GM12878 (cell line): ENCODE measurements at regions not wholly inside any gene's neighbourhood (a gene's known extent, or its start where the extent isn't known, plus 50 kb on each side); places are given as distances from the start of the nearest gene placed in this dataset.

Source experiments
- ATAC-seq: fragments of 200-7000 bp; cut with Tn5 transposase; 3 replicates; pipeline ENCODE4 v1.9.1; 2020; ENCODE audit warnings: mild to moderate bottlenecking, moderate library complexity
- BruUV-seq: library from RNA; stranded (reverse); fragments of 400-500 nt; replicated peaks from 2 replicates; lab custom pipeline; 2021; lab: Mats Ljungman, UMichigan
- CTCF ChIA-PET: fragments of 300-600 bp; sonication (Branson Sonifier 250); formaldehyde crosslinking; extraction: SDS; loops from one replicate; lab custom pipeline; 2021; ENCODE audit warnings: inconsistent platforms; lab: Yijun Ruan, JAX
- POLR2A ChIA-PET: fragments of 350-600 bp; formaldehyde crosslinking; extraction: SDS; loops from one replicate; lab custom pipeline; 2021; ENCODE audit warnings: inconsistent platforms; lab: Charles Lee
- RAD21 ChIA-PET: fragments of 300-600 bp; sonication (Branson Sonifier 250); formaldehyde crosslinking; loops from one replicate; lab custom pipeline; 2023; ENCODE audit warnings: antibody characterized with exemption; ENCODE audit not compliant: unreplicated experiment; lab: Charles Lee
- SMC1A ChIA-PET: fragments of 300-600 bp; sonication (Branson Sonifier 250); formaldehyde crosslinking; loops from one replicate; lab custom pipeline; 2023; ENCODE audit not compliant: unreplicated experiment, uncharacterized antibody; lab: Charles Lee
- DNase-seq: peaks from one replicate; pipeline ENCODE4 v3.0.0-alpha.2; 2011; ENCODE audit warnings: low read depth, low spot score
- FAIRE-seq: peaks from 3 replicates; lab custom pipeline; 2011; peaks lifted over from hg19 to GRCh38; lab: Jason Lieb, UNC
- H2AFZ ChIP-seq: 2 replicates; pipeline ENCODE4 v1.6.0; 2011; ENCODE audit warnings: low read depth, low read length, control low read depth; ENCODE audit not compliant: control insufficient read depth
- H3K27ac ChIP-seq: 2 replicates; pipeline ENCODE4 v1.5.1; 2011; ENCODE audit warnings: control low read depth; ENCODE audit not compliant: control insufficient read depth, insufficient read depth
- H3K27me3 ChIP-seq, 2 experiments: replicated peaks in 1 of 2; 2 replicates each; pipeline versions ENCODE4 v1.6.0 to v1.6.1; 2011; ENCODE audit warnings: low read length in 1 of 2; ENCODE audit not compliant: control insufficient read depth in 2 of 2, insufficient read depth in 2 of 2
- H3K36me3 ChIP-seq, 2 experiments: 2 replicates each; pipeline ENCODE4 v1.5.1; 2011; ENCODE audit warnings: low read length in 1 of 2; ENCODE audit not compliant: control insufficient read depth in 2 of 2, insufficient read depth in 2 of 2
- H3K4me1 ChIP-seq: 2 replicates; pipeline ENCODE4 v1.6.1; 2011; ENCODE audit warnings: mild to moderate bottlenecking, low read length, moderate library complexity, mixed read lengths; ENCODE audit not compliant: control insufficient read depth, insufficient read depth
- H3K4me2 ChIP-seq: 2 replicates; pipeline ENCODE4 v1.6.0; 2011; ENCODE audit warnings: control low read depth; ENCODE audit not compliant: control insufficient read depth, insufficient read depth
- H3K4me3 ChIP-seq: fragments of 200-600 bp; sonication (generic); 2 replicates; pipeline ENCODE4 v1.5.1; 2016
- H3K79me2 ChIP-seq: 2 replicates; pipeline ENCODE4 v1.6.0; 2011; ENCODE audit warnings: low read length; ENCODE audit not compliant: control insufficient read depth, insufficient read depth
- H3K9ac ChIP-seq: 2 replicates; pipeline ENCODE4 v1.8.0; 2011; ENCODE audit warnings: low read length, control low read depth, mixed read lengths; ENCODE audit not compliant: control insufficient read depth, insufficient read depth
- H3K9me3 ChIP-seq: replicated peaks from 3 replicates; pipeline ENCODE4 v1.5.1; 2011; ENCODE audit warnings: mild to moderate bottlenecking, low read length; ENCODE audit not compliant: control insufficient read depth, insufficient read depth
- H4K20me1 ChIP-seq: 2 replicates; pipeline ENCODE4 v1.6.0; 2011; ENCODE audit not compliant: control insufficient read depth, insufficient read depth
- CHD1 ChIP-seq: IDR thresholded peaks from 2 replicates; pipeline ENCODE4 v1.6.1; 2012; ENCODE audit warnings: low read depth, low read length, improper control_type of control experiment
- HDGF ChIP-seq: fragments of 450-650 bp; IDR thresholded peaks from 2 replicates; pipeline ENCODE4 v1.6.1; 2016; ENCODE audit warnings: antibody characterized with exemption
- LARP7 ChIP-seq: fragments of 450-650 bp; IDR thresholded peaks from 2 replicates; pipeline ENCODE4 v1.6.1; 2017; ENCODE audit warnings: mild to moderate bottlenecking
- PRDM15 ChIP-seq: fragments of 450-650 bp; formaldehyde crosslinking; IDR thresholded peaks from 2 replicates; pipeline ENCODE4 v1.4.0; 2020; ENCODE audit warnings: mild to moderate bottlenecking, moderate library complexity
- RELB ChIP-seq: fragments of 450-650 bp; IDR thresholded peaks from 2 replicates; pipeline ENCODE4 v1.6.1; 2017; ENCODE audit warnings: low read depth, mild to moderate bottlenecking, moderate library complexity
- TBL1XR1 ChIP-seq: IDR thresholded peaks from 2 replicates; pipeline ENCODE4 v1.6.1; 2012; ENCODE audit warnings: low read depth, low read length, improper control_type of control experiment
- ZBTB11 ChIP-seq: fragments of 450-650 bp; formaldehyde crosslinking; IDR thresholded peaks from 2 replicates; pipeline ENCODE4 v1.5.0; 2022; ENCODE audit warnings: mild to moderate bottlenecking, missing genetic modification characterization
- ZNF592 ChIP-seq: fragments of 450-650 bp; IDR thresholded peaks from 2 replicates; pipeline ENCODE4 v1.6.1; 2017; ENCODE audit warnings: mild to moderate bottlenecking, moderate library complexity
- ZSCAN29 ChIP-seq: fragments of 450-650 bp; IDR thresholded peaks from 2 replicates; pipeline ENCODE4 v1.6.1; 2017; ENCODE audit warnings: mild to moderate bottlenecking, moderate library complexity
- WGBS: methylation state at CpG from one replicate; pipeline ENCODE4 v1.1.6; 2016; ENCODE audit warnings: low lambda C conversion rate; ENCODE audit not compliant: insufficient replicate concordance, insufficient coverage; ENCODE audit errors: missing lambda C conversion rate; 5-methylcytosine and 5-hydroxymethylcytosine counted together
- in situ Hi-C: fragments of 300-500 bp; cut with MboI; formaldehyde crosslinking; loops from 9 replicates; pipeline ENCODE4 v1.14.3; 2018; ENCODE audit warnings: mixed read lengths
- intact Hi-C: fragments of 100-400 bp; cut with micrococcal nuclease; formaldehyde crosslinking; loops from one replicate; pipeline ENCODE4 v1.14.2; 2022; ENCODE audit not compliant: unreplicated experiment

- RAD21 ChIA-PET, result interaction anchor here (0.6 to 1.2 kb wide), 2 partner anchors 9 to 607 kb away, joined by 3 read pairs; no protein-coding TSS in a partner anchor
- no peak overlapping the region for H3K27ac ChIP-seq
- WGBS, result 0% methylated on average over 1 of the region's 1 CpG
- BruUV-seq, result no TSS peak
- H3K4me1 ChIP-seq, result no peaks in the 10 kb centered on the region
- POLR2A ChIA-PET, result no interaction called here
- FAIRE-seq (no peak), ATAC-seq (no peak), DNase-seq (no peak)
- no peak overlapping the region for H3K4me3 ChIP-seq
- H3K36me3 ChIP-seq, result no peaks in the 10 kb centered on the region
- no peaks in the 10 kb centered on the region for H4K20me1 ChIP-seq
- CTCF ChIA-PET, result interaction anchor here (1.3 kb wide), 1 partner anchor 9 kb away, joined by 3 read pairs; no protein-coding TSS in a partner anchor
- intact Hi-C loops, result no loop called here
- no peaks in the 10 kb centered on the region for H3K79me2 ChIP-seq
- H3K9ac ChIP-seq, result no peak overlapping the region
- in situ Hi-C loops, result no loop called here
- H3K9me3 ChIP-seq, result no peaks in the 10 kb centered on the region
- H3K4me2 ChIP-seq, result no peak overlapping the region
- SMC1A ChIA-PET, result interaction anchor here (0.7 to 2.2 kb wide), 2 partner anchors 96 to 123 kb away, joined by 3 to 4 read pairs; no protein-coding TSS in a partner anchor
- no peaks in the 10 kb centered on the region for H3K27me3 ChIP-seq
- no peak overlapping the region for H2AFZ ChIP-seq
- no peak for TF ChIP-seq ZSCAN29
- TF ChIP-seq RELB, result no peak
- TF ChIP-seq ZBTB11 (CRISPR knock-in tag), result no peak
- TF ChIP-seq ZNF592, result no peak
- no peak for TF ChIP-seq PRDM15 (CRISPR knock-in tag)
- TF ChIP-seq HDGF, result no peak
- no peak for TF ChIP-seq LARP7
- TF ChIP-seq CHD1, result no peak
- no peak for TF ChIP-seq TBL1XR1
Observed at GRCh38 chr6:140175486-140175885, 801.0 kb upstream of the CITED2 start.
